ENCODE measurements at regions not wholly inside any gene's neighbourhood (a gene's known extent, or its start where the extent isn't known, plus 50 kb on each side); places are given as distances from the start of the nearest gene placed in this dataset.

- DNase-seq: no peak
These were observed 563.6 kb upstream of the CTNND2 start for GRCh38 chr5:12467799-12468198.

GRCh38 chr5:12460493-12461261 is 556.4 kb upstream of the CTNND2 start:
- DNase-seq: no peak

DNA sequence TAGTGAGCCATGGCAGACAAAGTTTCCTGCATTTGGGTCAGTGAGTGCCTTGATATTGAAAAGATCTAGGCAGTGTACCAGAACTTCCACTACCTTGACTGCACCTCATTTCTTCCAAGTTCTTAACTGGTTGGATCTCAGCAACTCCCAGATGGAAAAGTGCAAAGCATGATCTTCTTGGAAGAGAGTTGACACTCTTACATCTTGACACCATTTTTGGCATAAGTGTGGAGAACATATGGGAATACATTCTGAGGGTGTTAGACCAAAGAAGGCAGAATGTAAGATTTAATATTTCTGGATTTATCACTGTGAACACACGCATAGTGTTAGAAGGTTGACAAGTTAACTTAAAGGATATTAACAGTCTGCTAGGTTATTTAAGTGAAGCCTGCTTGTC is 555.1 kb upstream of the CTNND2 start:
- DNase-seq: no peak

DNA sequence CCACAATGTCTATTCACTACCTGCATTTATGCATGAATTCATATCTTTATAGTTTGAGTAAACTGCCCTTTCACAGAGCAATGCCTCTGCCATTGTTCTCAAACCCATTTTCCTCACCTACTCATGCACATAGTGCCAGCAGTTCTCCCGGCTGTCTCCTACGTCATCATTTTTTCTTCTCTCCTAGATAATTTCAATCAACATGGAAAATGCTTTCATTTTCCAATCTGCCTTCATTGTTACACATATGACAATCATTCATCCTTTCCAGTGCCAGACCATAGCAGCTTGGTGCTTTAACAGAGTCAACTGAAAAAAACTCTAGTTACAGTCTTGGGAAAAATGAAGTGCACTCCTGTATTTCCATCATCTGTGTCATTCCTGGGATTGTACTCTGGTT is 514.8 kb upstream of the CTNND2 start:
- no peak for DNase-seq

- DNase-seq: no peak
These were observed 509.3 kb upstream of the CTNND2 start for GRCh38 chr5:12413585-12413984.

- DNase-seq: no peak
These were observed 508.8 kb upstream of the CTNND2 start for GRCh38 chr5:12413075-12413474.

- no peak for DNase-seq
These were observed 495.6 kb upstream of the CTNND2 start for GRCh38 chr5:12399868-12400267.

GRCh38 chr5:12392246-12392645 is 488.0 kb upstream of the CTNND2 start:
- DNase-seq: no peak

GRCh38 chr5:12385095-12385494 is 480.8 kb upstream of the CTNND2 start:
- no peak for DNase-seq

GRCh38 chr5:12384005-12384404 is 479.8 kb upstream of the CTNND2 start:
- DNase-seq: no peak

DNA sequence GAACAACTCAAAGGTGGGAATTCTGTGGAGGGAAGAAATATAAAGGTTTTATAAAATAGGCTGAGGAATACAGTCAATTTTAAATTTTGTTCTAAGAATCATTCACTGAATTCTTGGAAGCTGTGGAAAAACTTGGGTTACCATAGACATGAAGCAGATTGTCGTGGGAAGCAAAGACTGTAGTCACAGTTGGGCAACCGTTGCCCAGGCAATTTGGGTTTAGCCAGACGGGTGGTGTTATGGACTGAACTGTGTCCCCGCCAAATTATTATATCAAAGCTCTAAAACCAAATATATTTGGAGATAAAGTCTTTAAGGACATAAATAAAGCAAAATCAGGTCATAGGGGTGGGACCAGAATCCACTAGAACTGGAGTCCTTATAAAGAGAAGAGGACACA is 463.7 kb upstream of the CTNND2 start:
- DNase-seq: no peak

GRCh38 chr5:12360218-12360617 is 456.0 kb upstream of the CTNND2 start:
- no peak for DNase-seq

- DNase-seq: no peak
These were observed 454.3 kb upstream of the CTNND2 start for GRCh38 chr5:12358371-12359090.

DNA sequence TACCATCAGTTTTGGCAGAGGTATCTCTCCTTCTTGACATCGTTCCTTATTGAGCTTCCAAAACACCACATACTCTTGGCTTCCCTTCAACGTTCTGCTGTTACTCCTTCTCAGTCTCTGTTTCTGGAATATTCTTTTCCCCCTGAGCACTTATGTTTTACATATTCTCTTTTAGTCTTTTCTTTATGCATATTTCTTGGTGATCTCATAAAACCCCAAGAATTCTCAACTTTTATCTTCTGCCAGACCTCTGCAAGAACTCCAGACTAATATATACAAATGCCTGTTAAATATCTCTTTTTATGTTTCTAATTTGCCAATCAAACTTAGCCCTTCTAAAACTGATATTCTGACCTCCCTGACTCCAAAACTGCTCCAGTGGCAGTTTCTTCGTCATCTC is 453.4 kb upstream of the CTNND2 start:
- no peak for DNase-seq

DNA sequence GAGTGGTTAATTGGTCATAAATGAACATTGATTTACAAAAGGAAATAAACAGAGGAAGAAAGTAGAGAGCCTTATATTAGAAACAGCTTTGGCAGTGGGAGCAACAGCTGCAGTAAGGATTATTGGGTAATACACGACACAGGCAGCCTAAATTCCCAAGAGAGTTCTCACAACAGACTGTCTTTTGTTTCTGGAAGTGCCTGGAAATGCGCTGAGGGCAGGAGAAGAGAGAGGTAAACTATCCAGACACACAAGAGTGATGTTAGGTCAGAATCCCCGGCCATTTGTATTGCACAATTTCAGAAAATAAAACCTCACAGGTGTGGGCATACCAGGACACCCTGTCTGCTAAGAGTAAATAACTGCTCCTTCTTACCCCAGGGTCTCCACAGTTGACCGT is 450.4 kb upstream of the CTNND2 start:
- no peak for DNase-seq

DNA sequence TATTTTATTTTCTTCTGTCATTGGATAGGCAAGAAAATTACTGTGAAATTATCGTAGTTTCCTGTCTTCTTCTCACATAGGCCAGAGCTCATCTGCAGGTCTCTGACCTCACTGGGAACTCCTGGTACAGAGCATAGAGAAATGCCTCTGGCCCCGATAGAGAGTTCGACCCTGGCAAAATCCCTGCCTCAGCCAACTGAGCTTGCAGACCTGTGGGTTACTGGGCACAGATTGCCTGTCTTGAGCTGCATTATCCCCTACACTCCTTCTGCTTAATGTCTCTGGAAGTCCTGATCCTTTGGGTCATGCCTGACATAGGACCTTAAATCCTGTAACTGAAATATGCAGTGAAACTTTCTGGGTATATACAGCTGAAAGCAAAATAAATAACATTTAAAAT is 439.3 kb upstream of the CTNND2 start:
- DNase-seq: no peak

- DNase-seq: no peak
These were observed 431.7 kb upstream of the CTNND2 start for GRCh38 chr5:12335938-12336337.

GRCh38 chr5:12332480-12332879 is 428.2 kb upstream of the CTNND2 start:
- DNase-seq: no peak

- DNase-seq: no peak
These were observed 426.8 kb upstream of the CTNND2 start for GRCh38 chr5:12330993-12331588.

GRCh38 chr5:12330381-12330780 is 426.1 kb upstream of the CTNND2 start:
- no peak for DNase-seq

GRCh38 chr5:12323637-12324229 is 419.5 kb upstream of the CTNND2 start:
- DNase-seq: no peak

GRCh38 chr5:12322042-12322441 is 417.8 kb upstream of the CTNND2 start:
- DNase-seq: no peak

DNA sequence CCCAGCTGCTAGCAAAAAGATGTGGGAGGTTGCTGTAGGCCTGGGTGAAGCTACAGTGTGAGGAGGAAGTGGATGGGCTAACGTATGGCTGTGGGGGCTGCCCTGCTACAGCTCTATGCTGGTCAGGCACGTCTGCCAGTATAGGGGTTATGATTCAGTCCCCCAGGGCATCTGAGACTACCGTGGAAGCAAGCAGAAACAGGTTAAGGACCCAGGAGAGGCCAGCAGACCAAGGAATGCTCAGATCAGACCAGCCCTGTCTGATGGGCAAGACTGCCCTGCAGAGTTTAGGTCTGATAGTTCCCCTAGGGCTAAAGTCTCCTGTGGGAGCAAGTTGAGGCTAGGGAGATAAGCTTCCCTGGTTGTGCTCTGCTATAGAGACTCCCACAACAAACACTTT is 416.1 kb upstream of the CTNND2 start:
- no peak for DNase-seq

GRCh38 chr5:12316812-12317211 is 412.6 kb upstream of the CTNND2 start:
- DNase-seq: no peak
